HG02588 (cell line): ENCODE measurements at regions not wholly inside any gene's neighbourhood (a gene's known extent, or its start where the extent isn't known, plus 50 kb on each side); places are given as distances from the start of the nearest gene placed in this dataset.
"Not testable (repeated sequence)": the region's sequence is repeated elsewhere in the genome, so short reads cannot be mapped to it uniquely, and the experiment has no call there.

Source experiments
- ATAC-seq: cut with Tn5 transposase; IDR thresholded peaks from one replicate; pipeline ENCODE4 v1.9.1; 2021; ENCODE audit warnings: mild to moderate bottlenecking, moderate library complexity; ENCODE audit not compliant: unreplicated experiment

GRCh38 chr1:157369808-157370521 lies 182.3 kb downstream of the FCRL5 start:
- ATAC-seq = no peak

- not testable (repeated sequence) for ATAC-seq
These were observed 183.4 kb downstream of the FCRL5 start for GRCh38 chr1:157368941-157369340.

- no peak for ATAC-seq
These were observed 184.0 kb downstream of the FCRL5 start for GRCh38 chr1:157368363-157368762.

GRCh38 chr1:157367870-157368269 lies 184.4 kb downstream of the FCRL5 start:
- no peak for ATAC-seq

- no peak for ATAC-seq
These were observed 185.1 kb downstream of the FCRL5 start for GRCh38 chr1:157367091-157367739.

- no peak for ATAC-seq
These were observed 187.7 kb downstream of the FCRL5 start for GRCh38 chr1:157364612-157365011.

- peak; percentile 79 for ATAC-seq
These were observed 188.6 kb downstream of the FCRL5 start for GRCh38 chr1:157363660-157364140.

GRCh38 chr1:157360023-157360390 lies 192.3 kb downstream of the FCRL5 start:
- no peak for ATAC-seq

GRCh38 chr1:157359314-157360022 lies 192.8 kb downstream of the FCRL5 start:
- ATAC-seq = no peak

GRCh38 chr1:157357111-157357510 lies 195.2 kb downstream of the FCRL5 start:
- ATAC-seq = no peak

- no peak for ATAC-seq
These were observed 195.7 kb downstream of the FCRL5 start for GRCh38 chr1:157356601-157357000.

GRCh38 chr1:157353546-157353945 lies 198.8 kb downstream of the FCRL5 start:
- ATAC-seq = no peak

GRCh38 chr1:157352817-157353408 lies 199.4 kb downstream of the FCRL5 start:
- ATAC-seq = no peak

- ATAC-seq = no peak
These were observed 200.1 kb downstream of the FCRL5 start for GRCh38 chr1:157352216-157352615.

GRCh38 chr1:157351800-157352199 lies 200.5 kb downstream of the FCRL5 start:
- ATAC-seq = not testable (repeated sequence)

GRCh38 chr1:157348538-157349480 lies 203.5 kb downstream of the FCRL5 start:
- no peak for ATAC-seq

GRCh38 chr1:157347506-157347905 lies 204.8 kb downstream of the FCRL5 start:
- no peak for ATAC-seq

GRCh38 chr1:157337785-157338184 lies 199.6 kb upstream of the ETV3 start:
- not testable (repeated sequence) for ATAC-seq

- no peak for ATAC-seq
These were observed 196.9 kb upstream of the ETV3 start for GRCh38 chr1:157335056-157335455.

- ATAC-seq = no peak
These were observed 195.8 kb upstream of the ETV3 start for GRCh38 chr1:157334041-157334440.
